Natural killer cell (primary cell): ENCODE measurements at regions not wholly inside any gene's neighbourhood (a gene's known extent, or its start where the extent isn't known, plus 50 kb on each side); places are given as distances from the start of the nearest gene placed in this dataset.

Experiments
- ATAC-seq, 3 donors: fragments of 150-1000 bp in 2 of 3; fragments of 200-7000 bp in 1 of 3; cut with Tn5 transposase; 1 replicate in 1 of 3; 2 replicates in 2 of 3; pipeline ENCODE4 v1.10.0; 2021; ENCODE audit warnings: mild to moderate bottlenecking in 2 of 3, moderate library complexity in 2 of 3
- DNase-seq, 2 donors: peaks; one replicate each; pipeline versions ENCODE4 v3.0.0 to v3.0.0-alpha.2; 2013 to 2021; ENCODE audit warnings: mixed read lengths in 1 of 2
- H3K27ac ChIP-seq: one replicate; pipeline ENCODE4 v1.5.1; 2013; ENCODE audit warnings: mild to moderate bottlenecking, low read length
- H3K27me3 ChIP-seq: one replicate; pipeline ENCODE4 v1.6.1; 2013; ENCODE audit warnings: low read length; ENCODE audit not compliant: control insufficient read depth, insufficient read depth
- H3K36me3 ChIP-seq: one replicate; pipeline ENCODE4 v1.6.1; 2013; ENCODE audit warnings: low read length; ENCODE audit not compliant: control insufficient read depth, insufficient read depth
- H3K4me1 ChIP-seq: one replicate; pipeline ENCODE4 v1.6.1; 2013; ENCODE audit warnings: low read length; ENCODE audit not compliant: control insufficient read depth, insufficient read depth
- H3K4me3 ChIP-seq: one replicate; pipeline ENCODE4 v1.5.1; 2013; ENCODE audit warnings: low read length
- H3K9me3 ChIP-seq: one replicate; pipeline ENCODE4 v1.6.1; 2013; ENCODE audit warnings: low read length; ENCODE audit not compliant: control insufficient read depth, insufficient read depth
- H3K27ac Mint-ChIP-seq, 2 donors: one replicate each; pipeline ENCODE4 v1.8.0; 2022; ENCODE audit warnings: mild to moderate bottlenecking in 2 of 2, mixed read lengths in 2 of 2, moderate library complexity in 1 of 2
- H3K27me3 Mint-ChIP-seq, 2 donors: one replicate each; pipeline ENCODE4 v1.8.0; 2022; ENCODE audit warnings: low read depth in 2 of 2, mixed read lengths in 2 of 2
- H3K36me3 Mint-ChIP-seq: one replicate; pipeline ENCODE4 v1.8.0; 2022; ENCODE audit warnings: mixed read lengths
- H3K4me1 Mint-ChIP-seq, 2 donors: one replicate each; pipeline ENCODE4 v1.8.0; 2022; ENCODE audit warnings: mixed read lengths in 2 of 2
- H3K4me3 Mint-ChIP-seq: one replicate; pipeline ENCODE4 v1.8.0; 2022; ENCODE audit warnings: mild to moderate bottlenecking, moderate library complexity, mixed read lengths
- H3K9me3 Mint-ChIP-seq, 2 donors: one replicate each; pipeline ENCODE4 v1.8.0; 2022; ENCODE audit warnings: mixed read lengths in 2 of 2
- CTCF ChIP-seq: fragments of 200-600 bp; IDR thresholded peaks from one replicate; pipeline ENCODE4 v1.8.0; 2022; ENCODE audit warnings: antibody characterized with exemption
- WGBS: methylation state at CpG from one replicate; pipeline ENCODE4 v1.1.7; 2013; ENCODE audit warnings: missing lambda C conversion rate; ENCODE audit not compliant: insufficient coverage; 5-methylcytosine and 5-hydroxymethylcytosine counted together
- intact Hi-C: fragments of 100-400 bp; cut with micrococcal nuclease; formaldehyde crosslinking; loops from one replicate; pipeline ENCODE4 v1.14.2; 2022

- peaks cover 4 to 12% of the 10 kb centered on the region in 2 donors for H3K9me3 Mint-ChIP-seq
- Histone ChIP-seq H3K9me3 (no peaks in the 10 kb centered on the region), H3K4me3 (no peak overlapping the region), H3K27ac (no peak overlapping the region), H3K27me3 (no peaks in the 10 kb centered on the region), H3K36me3 (no peaks in the 10 kb centered on the region), H3K4me1 (no peaks in the 10 kb centered on the region)
- no peak for TF ChIP-seq CTCF
- no peaks in the 10 kb centered on the region for H3K4me1 Mint-ChIP-seq
- intact Hi-C loops: no loop called here
- H3K27ac Mint-ChIP-seq: no peak overlapping the region
- WGBS: 80% methylated on average over 1 of the region's 1 CpG
- ATAC-seq (no peak), DNase-seq (no peak)
- no peak overlapping the region for H3K4me3 Mint-ChIP-seq
- no peaks in the 10 kb centered on the region for H3K27me3 Mint-ChIP-seq
- H3K36me3 Mint-ChIP-seq: no peaks in the 10 kb centered on the region
Observed at GRCh38 chr6:114403858-114404257, 61.0 kb upstream of the HS3ST5 start.

GRCh38 chr6:114398481-114398880, 55.7 kb upstream of the HS3ST5 start:
- intact Hi-C loops: no loop called here
- no peak for DNase-seq
- H3K4me1 ChIP-seq: no peaks in the 10 kb centered on the region

More at GRCh38 chr6:114398481-114398880, 55.7 kb upstream of the HS3ST5 start:
- no peaks in the 10 kb centered on the region for H3K4me1 Mint-ChIP-seq
- Histone ChIP-seq H3K9me3 (no peaks in the 10 kb centered on the region), H3K27ac (no peak overlapping the region), H3K4me3 (no peak overlapping the region), H3K36me3 (no peaks in the 10 kb centered on the region), H3K27me3 (no peaks in the 10 kb centered on the region)
- no peak overlapping the region for H3K4me3 Mint-ChIP-seq
- no peaks in the 10 kb centered on the region for H3K27me3 Mint-ChIP-seq
- H3K27ac Mint-ChIP-seq: no peak overlapping the region
- 67% methylated on average over 1 of the region's 2 CpGs for WGBS
- no peak for ATAC-seq
- H3K36me3 Mint-ChIP-seq: no peaks in the 10 kb centered on the region
- H3K9me3 Mint-ChIP-seq: peaks cover 2 to 11% of the 10 kb centered on the region in 2 donors
- no peak for TF ChIP-seq CTCF
